ENCODE measurements at regions not wholly inside any gene's neighbourhood (a gene's known extent, or its start where the extent isn't known, plus 50 kb on each side); places are given as distances from the start of the nearest gene placed in this dataset.

DNA sequence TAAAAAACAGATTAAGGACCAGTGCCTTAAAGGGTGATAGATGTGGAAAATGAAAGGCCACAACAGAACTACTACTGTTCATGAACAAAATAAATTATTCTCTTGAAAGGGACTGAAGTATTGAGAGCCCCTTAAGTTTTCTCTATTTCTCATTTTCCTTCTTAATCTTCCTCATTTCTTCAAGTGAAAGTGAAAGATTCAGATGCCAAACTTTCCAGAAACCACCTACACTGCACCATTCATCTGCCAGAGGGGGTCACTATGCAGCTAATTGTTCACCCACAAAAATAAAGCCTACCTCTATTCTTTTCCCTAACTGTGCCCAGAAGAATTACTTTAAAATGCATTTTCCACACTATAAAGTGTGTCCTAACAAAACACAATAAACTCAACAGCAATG lies 140.1 kb downstream of the NR4A2 start:
- Mint-ChIP-seq H3K36me3 (peaks cover 2% of the 10 kb centered on the region), H3K4me3 (no peak overlapping the region), H3K4me1 (peaks cover 4% of the 10 kb centered on the region), H3K27me3 (ENCODE audit: low read depth) (no peaks in the 10 kb centered on the region), H3K27ac (no peak overlapping the region), H3K9me3 (peaks cover 4% of the 10 kb centered on the region)
- DNase-seq (ENCODE audit: low spot score in 2 of 2, unreplicated experiment in 2 of 2), result no peak
- TF ChIP-seq CTCF (IDR thresholded peaks at IDR 0.05; ENCODE audit: unreplicated experiment), result no peak

GRCh38 chr2:156191527-156191926 lies 141.0 kb downstream of the NR4A2 start:
- no peak overlapping the region for H3K27ac Mint-ChIP-seq
- H3K9me3 Mint-ChIP-seq, result peaks cover 4% of the 10 kb centered on the region
- no peak overlapping the region for H3K4me3 Mint-ChIP-seq
- H3K27me3 Mint-ChIP-seq (ENCODE audit: low read depth), result no peaks in the 10 kb centered on the region
- no peak for TF ChIP-seq CTCF (IDR thresholded peaks at IDR 0.05; ENCODE audit: unreplicated experiment)
- peaks cover 4% of the 10 kb centered on the region for H3K4me1 Mint-ChIP-seq
- H3K36me3 Mint-ChIP-seq, result peaks cover 2% of the 10 kb centered on the region
- DNase-seq (ENCODE audit: low spot score in 2 of 2, unreplicated experiment in 2 of 2), result no peak

- DNase-seq (ENCODE audit: low spot score in 2 of 2, unreplicated experiment in 2 of 2), result no peak
- peaks cover 4% of the 10 kb centered on the region for H3K4me1 Mint-ChIP-seq
- TF ChIP-seq CTCF (IDR thresholded peaks at IDR 0.05; ENCODE audit: unreplicated experiment), result no peak
- peaks cover 4% of the 10 kb centered on the region for H3K9me3 Mint-ChIP-seq
- H3K27me3 Mint-ChIP-seq (ENCODE audit: low read depth), result no peaks in the 10 kb centered on the region
- no peak overlapping the region for H3K4me3 Mint-ChIP-seq
- H3K27ac Mint-ChIP-seq, result no peak overlapping the region
- H3K36me3 Mint-ChIP-seq, result peaks cover 2% of the 10 kb centered on the region
These were observed 142.0 kb downstream of the NR4A2 start for GRCh38 chr2:156190517-156190916.

DNA sequence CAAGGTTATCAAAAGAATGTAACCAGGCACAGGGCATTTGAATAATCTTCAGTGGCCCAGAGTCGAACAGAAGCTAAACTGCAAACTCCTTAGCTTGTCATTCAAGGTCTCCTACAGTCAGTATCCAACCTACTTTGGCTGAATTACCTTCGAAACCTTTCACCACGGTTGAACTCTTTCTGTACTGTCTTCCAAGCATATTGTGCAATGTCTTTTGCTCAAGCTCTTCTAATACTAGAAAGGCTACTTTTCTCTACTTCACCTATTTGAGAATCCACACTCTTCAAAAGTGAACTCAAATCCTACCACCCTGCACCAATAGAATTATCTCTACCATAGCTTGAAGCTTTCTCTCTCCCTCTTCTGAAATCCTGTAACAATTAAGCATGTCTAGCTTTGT lies 142.9 kb downstream of the NR4A2 start:
- Mint-ChIP-seq H3K4me3 (no peak overlapping the region), H3K27ac (no peak overlapping the region), H3K27me3 (ENCODE audit: low read depth) (no peaks in the 10 kb centered on the region), H3K36me3 (peaks cover 2% of the 10 kb centered on the region), H3K4me1 (peaks cover 4% of the 10 kb centered on the region), H3K9me3 (peaks cover 3% of the 10 kb centered on the region)
- DNase-seq (ENCODE audit: low spot score in 2 of 2, unreplicated experiment in 2 of 2), result no peak
- no peak for TF ChIP-seq CTCF (IDR thresholded peaks at IDR 0.05; ENCODE audit: unreplicated experiment)

- Mint-ChIP-seq H3K4me3 (no peak overlapping the region), H3K27me3 (ENCODE audit: low read depth) (no peaks in the 10 kb centered on the region), H3K9me3 (no peaks in the 10 kb centered on the region), H3K27ac (no peak overlapping the region), H3K36me3 (peaks cover 2% of the 10 kb centered on the region), H3K4me1 (peaks cover 4% of the 10 kb centered on the region)
- no peak for TF ChIP-seq CTCF (IDR thresholded peaks at IDR 0.05; ENCODE audit: unreplicated experiment)
- DNase-seq (ENCODE audit: low spot score in 2 of 2, unreplicated experiment in 2 of 2), result no peak
These were observed 143.4 kb downstream of the NR4A2 start for GRCh38 chr2:156189143-156189542.

- Mint-ChIP-seq H3K4me1 (peaks cover 13% of the 10 kb centered on the region), H3K27me3 (ENCODE audit: low read depth) (no peaks in the 10 kb centered on the region), H3K4me3 (no peak overlapping the region), H3K36me3 (no peaks in the 10 kb centered on the region), H3K27ac (peak overlapping the region; percentile 95), H3K9me3 (no peaks in the 10 kb centered on the region)
- no peak for TF ChIP-seq CTCF (IDR thresholded peaks at IDR 0.05; ENCODE audit: unreplicated experiment)
- no peak for DNase-seq (ENCODE audit: low spot score in 2 of 2, unreplicated experiment in 2 of 2)
These were observed 150.4 kb downstream of the NR4A2 start for GRCh38 chr2:156182132-156182531.

Data from mesothelial cell of epicardium (in vitro differentiated cells).